PC-3 (cell line): ENCODE measurements at regions not wholly inside any gene's neighbourhood (a gene's known extent, or its start where the extent isn't known, plus 50 kb on each side); places are given as distances from the start of the nearest gene placed in this dataset.

Experiments used
- ATAC-seq: fragments of 200-7000 bp; cut with Tn5 transposase; 2 replicates; pipeline ENCODE4 v1.9.1; 2020; ENCODE audit warnings: mild to moderate bottlenecking, moderate library complexity
- BruUV-seq: library from RNA; stranded (reverse); fragments of 400-500 nt; replicated peaks from 2 replicates; lab custom pipeline; 2021; lab: Mats Ljungman, UMichigan
- CTCF ChIA-PET: fragments of 300-600 bp; sonication (Branson Sonifier 250); formaldehyde crosslinking; loops from one replicate; lab custom pipeline; 2022; ENCODE audit warnings: antibody characterized with exemption; lab: Charles Lee
- POLR2A ChIA-PET: fragments of 300-600 bp; sonication (Branson Sonifier 250); formaldehyde crosslinking; loops from one replicate; lab custom pipeline; 2022; ENCODE audit warnings: antibody characterized with exemption; ENCODE audit not compliant: unreplicated experiment; lab: Charles Lee
- DNase-seq: peaks from one replicate; pipeline ENCODE4 v3.0.0-alpha.2; 2015
- H2AFZ ChIP-seq: fragments of 300-600 bp; sonication (generic); 2 replicates; pipeline ENCODE4 v1.6.0; 2016; ENCODE audit warnings: antibody characterized with exemption, low read length
- H3F3A ChIP-seq: fragments of 300-600 bp; sonication (generic); one replicate; pipeline ENCODE4 v1.6.0; 2017; ENCODE audit warnings: antibody characterized with exemption, low read length, control low read depth, mild to moderate bottlenecking; ENCODE audit not compliant: unreplicated experiment
- H3K27ac ChIP-seq: fragments of 300-600 bp; sonication (generic); 2 replicates; pipeline ENCODE4 v1.5.1; 2016; ENCODE audit warnings: mild to moderate bottlenecking, low read length
- H3K27me3 ChIP-seq: fragments of 300-600 bp; sonication (generic); 2 replicates; pipeline ENCODE4 v1.6.1; 2016; ENCODE audit warnings: low read length, mixed read lengths
- H3K36me3 ChIP-seq: fragments of 300-600 bp; sonication (generic); 2 replicates; pipeline ENCODE4 v1.6.1; 2016; ENCODE audit warnings: low read depth, mixed run types, low read length, mixed read lengths
- H3K4me1 ChIP-seq: fragments of 300-600 bp; sonication (generic); 2 replicates; pipeline ENCODE4 v1.5.1; 2016; ENCODE audit warnings: low read length; ENCODE audit not compliant: insufficient read depth
- H3K4me2 ChIP-seq: fragments of 300-600 bp; sonication (generic); 2 replicates; pipeline ENCODE4 v1.6.0; 2016; ENCODE audit warnings: low read length
- H3K4me3 ChIP-seq: fragments of 300-600 bp; sonication (generic); 2 replicates; pipeline ENCODE4 v1.5.1; 2016; ENCODE audit warnings: mild to moderate bottlenecking, low read length, mixed read lengths
- H3K79me2 ChIP-seq: fragments of 300-600 bp; sonication (generic); 2 replicates; pipeline ENCODE4 v1.6.1; 2017; ENCODE audit warnings: low read length, mixed read lengths
- H3K9ac ChIP-seq: fragments of 300-600 bp; sonication (generic); 2 replicates; pipeline ENCODE4 v1.6.0; 2016; ENCODE audit warnings: mild to moderate bottlenecking, low read length
- H3K9me2 ChIP-seq: fragments of 300-600 bp; sonication (generic); replicated peaks from 2 replicates; pipeline ENCODE4 v1.6.1; 2016; ENCODE audit warnings: mixed run types, low read length, mixed read lengths
- H3K9me3 ChIP-seq: fragments of 300-600 bp; sonication (generic); 2 replicates; pipeline ENCODE4 v1.6.1; 2016; ENCODE audit warnings: low read length, mixed read lengths
- H4K20me1 ChIP-seq: fragments of 300-600 bp; sonication (generic); 2 replicates; pipeline ENCODE4 v1.6.1; 2016; ENCODE audit warnings: low read length, mixed read lengths
- EZH2 ChIP-seq: fragments of 300-600 bp; sonication (generic); IDR thresholded peaks from one replicate; pipeline ENCODE4 v1.6.1; 2017; ENCODE audit warnings: antibody characterized with exemption, mild to moderate bottlenecking, low read length; ENCODE audit not compliant: unreplicated experiment
- EZH2phosphoT487 ChIP-seq: fragments of 300-600 bp; sonication (generic); IDR thresholded peaks from 2 replicates; pipeline ENCODE4 v1.6.1; 2018; ENCODE audit warnings: mild to moderate bottlenecking, antibody characterized with exemption, low read length, borderline replicate concordance
- intact Hi-C: fragments of 100-400 bp; cut with micrococcal nuclease; formaldehyde crosslinking; loops from 2 replicates; pipeline ENCODE4 v1.9.0; 2023
- TF ChIP-seq, protein P1 (sequence below): fragments of 300-600 bp; sonication (generic); conservative IDR thresholded peaks from 2 replicates; pipeline ENCODE4 v1.5.1; 2017; ENCODE audit warnings: antibody characterized with exemption, low read depth, mild to moderate bottlenecking, low read length

DNA sequence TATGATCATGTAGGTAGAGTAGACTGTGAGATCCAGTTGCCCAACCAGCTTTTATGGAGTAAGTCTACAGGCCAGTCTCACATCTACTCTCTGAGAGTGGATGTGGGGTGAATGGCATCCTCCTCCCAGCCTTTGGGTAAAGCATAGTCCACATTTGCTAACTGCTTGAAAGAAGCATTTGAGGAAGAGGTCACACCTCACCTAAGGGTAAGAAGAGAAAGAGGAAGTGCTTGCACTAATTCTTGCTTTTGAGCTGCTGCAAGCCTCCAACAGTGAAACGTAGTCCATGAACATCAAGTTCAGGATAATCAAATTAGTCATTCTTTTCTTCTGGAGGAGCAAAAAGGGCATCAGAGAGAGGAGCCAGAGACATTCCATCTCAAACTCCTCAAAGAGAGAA lies 93.9 kb upstream of the AGR3 start:
- CTCF ChIA-PET: interaction anchor here (0.6 kb wide), 1 partner anchor 169 kb away, joined by 4 read pairs; no protein-coding TSS in a partner anchor
- no peaks in the 10 kb centered on the region for H3K9me2 ChIP-seq
- BruUV-seq: no TSS peak
- no peak for DNase-seq
- no peak for ATAC-seq
- H4K20me1 ChIP-seq: no peaks in the 10 kb centered on the region
- no peaks in the 10 kb centered on the region for H3F3A ChIP-seq
- H3K4me1 ChIP-seq: peaks cover 32% of the 10 kb centered on the region
- H3K4me3 ChIP-seq: no peak overlapping the region
- H3K27me3 ChIP-seq: no peaks in the 10 kb centered on the region
- no peaks in the 10 kb centered on the region for H3K9me3 ChIP-seq
- no peak overlapping the region for H2AFZ ChIP-seq
- POLR2A ChIA-PET: interaction anchor here (0.6 kb wide), 1 partner anchor 15 kb away, joined by 4 read pairs; no protein-coding TSS in a partner anchor
- intact Hi-C loops: loop anchor here (5.0 kb wide), 2 partner anchors 283 to 457 kb away; no protein-coding TSS in a partner anchor
- TF ChIP-seq, protein P1, sequence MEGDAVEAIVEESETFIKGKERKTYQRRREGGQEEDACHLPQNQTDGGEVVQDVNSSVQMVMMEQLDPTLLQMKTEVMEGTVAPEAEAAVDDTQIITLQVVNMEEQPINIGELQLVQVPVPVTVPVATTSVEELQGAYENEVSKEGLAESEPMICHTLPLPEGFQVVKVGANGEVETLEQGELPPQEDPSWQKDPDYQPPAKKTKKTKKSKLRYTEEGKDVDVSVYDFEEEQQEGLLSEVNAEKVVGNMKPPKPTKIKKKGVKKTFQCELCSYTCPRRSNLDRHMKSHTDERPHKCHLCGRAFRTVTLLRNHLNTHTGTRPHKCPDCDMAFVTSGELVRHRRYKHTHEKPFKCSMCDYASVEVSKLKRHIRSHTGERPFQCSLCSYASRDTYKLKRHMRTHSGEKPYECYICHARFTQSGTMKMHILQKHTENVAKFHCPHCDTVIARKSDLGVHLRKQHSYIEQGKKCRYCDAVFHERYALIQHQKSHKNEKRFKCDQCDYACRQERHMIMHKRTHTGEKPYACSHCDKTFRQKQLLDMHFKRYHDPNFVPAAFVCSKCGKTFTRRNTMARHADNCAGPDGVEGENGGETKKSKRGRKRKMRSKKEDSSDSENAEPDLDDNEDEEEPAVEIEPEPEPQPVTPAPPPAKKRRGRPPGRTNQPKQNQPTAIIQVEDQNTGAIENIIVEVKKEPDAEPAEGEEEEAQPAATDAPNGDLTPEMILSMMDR: no peak
- no peak for TF ChIP-seq EZH2
- TF ChIP-seq EZH2phosphoT487: no peak
- H3K9ac ChIP-seq: no peak overlapping the region
- no peak overlapping the region for H3K4me2 ChIP-seq
- no peak overlapping the region for H3K27ac ChIP-seq
- H3K79me2 ChIP-seq: no peaks in the 10 kb centered on the region
- H3K36me3 ChIP-seq: no peaks in the 10 kb centered on the region

DNA sequence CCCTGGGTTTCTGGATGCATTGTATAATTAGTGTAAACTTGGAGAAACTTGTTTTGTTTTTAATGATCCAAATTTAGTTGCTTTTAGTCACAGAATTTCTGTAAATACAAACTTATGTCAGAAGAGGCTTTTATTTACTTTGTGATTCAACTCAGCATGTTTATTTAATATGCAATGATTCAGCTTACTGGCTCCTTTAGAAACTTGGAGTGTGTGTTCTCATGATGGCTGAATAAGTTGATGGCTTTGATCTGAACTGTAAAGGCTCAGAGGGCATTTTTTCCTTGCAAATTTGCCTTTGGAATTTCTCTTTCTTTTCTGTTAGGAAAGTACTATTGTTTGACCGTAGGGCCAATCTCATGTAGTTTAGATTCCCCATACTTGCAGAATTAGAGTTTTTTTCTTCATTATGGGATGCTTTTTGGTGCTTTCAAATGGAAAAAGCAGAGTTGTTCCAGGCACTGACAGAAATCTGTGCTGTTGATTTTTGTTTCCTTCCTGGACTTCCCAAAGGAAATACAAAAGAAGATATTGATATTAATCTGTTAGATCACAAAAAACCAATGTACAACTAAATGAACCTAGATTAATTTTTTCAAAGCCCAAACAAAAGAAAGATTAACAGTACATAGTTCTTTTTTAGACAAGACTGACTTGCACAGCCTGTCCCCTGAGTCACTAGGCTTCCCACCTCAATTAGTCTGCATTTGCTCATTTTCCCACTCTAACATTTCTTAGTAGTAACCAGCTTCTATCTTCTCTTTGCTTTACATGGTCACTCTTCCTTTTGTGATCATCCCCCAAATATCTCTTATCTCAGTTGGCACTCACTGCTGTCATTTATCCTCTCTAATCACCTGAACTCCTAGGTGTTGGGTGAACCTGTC lies 96.8 kb upstream of the AGR3 start:
- Histone ChIP-seq H3K4me1 (peaks cover 42% of the 10 kb centered on the region), H3K9me2 (no peaks in the 10 kb centered on the region), H3K36me3 (no peaks in the 10 kb centered on the region), H3K9me3 (no peaks in the 10 kb centered on the region), H3K9ac (peak overlapping the region; percentile 74), H3K79me2 (no peaks in the 10 kb centered on the region), H3K4me3 (peak overlapping the region; percentile 34; the same call in 1 of the 2 replicates), H3F3A (no peaks in the 10 kb centered on the region), H4K20me1 (no peaks in the 10 kb centered on the region), H2AFZ (no peak overlapping the region), H3K4me2 (peak overlapping the region; percentile 77), H3K27me3 (no peaks in the 10 kb centered on the region), H3K27ac (peak overlapping the region; percentile 96)
- intact Hi-C loops: loop anchor here (1.0 to 5.0 kb wide), 9 partner anchors 52 to 580 kb away; no protein-coding TSS in a partner anchor
- POLR2A ChIA-PET: interaction anchor here (0.7 kb wide), 1 partner anchor 169 kb away, joined by 5 read pairs; no protein-coding TSS in a partner anchor
- BruUV-seq: no TSS peak
- DNase-seq (peak; percentile 84), ATAC-seq (peak; percentile 86)
- CTCF ChIA-PET: interaction anchor here (0.6 to 1.1 kb wide), 3 partner anchors 11 to 1417 kb away, joined by 3 to 7 read pairs (median 4); no protein-coding TSS in a partner anchor
- no peak for TF ChIP-seq EZH2phosphoT487
- TF ChIP-seq, protein P1: no peak
- no peak for TF ChIP-seq EZH2

DNA sequence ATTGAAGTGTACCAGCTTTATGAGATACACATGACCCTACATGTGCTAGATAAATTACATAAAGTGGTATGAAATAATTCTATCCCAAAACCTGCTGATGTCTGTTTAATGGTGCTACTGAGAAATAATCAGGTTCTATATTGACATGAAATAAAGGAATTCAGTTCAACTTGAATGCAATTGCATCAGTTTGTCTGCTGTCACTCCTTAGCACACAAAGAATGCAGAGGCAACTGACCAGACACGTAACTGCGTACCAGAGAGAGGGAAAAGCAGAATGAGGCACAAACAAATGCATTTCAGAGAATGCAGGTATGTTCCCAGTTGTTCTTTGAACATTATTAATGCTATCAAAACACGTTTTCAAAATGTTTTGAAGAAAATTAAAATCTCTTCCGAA lies 98.8 kb upstream of the AGR3 start:
- H4K20me1 ChIP-seq: no peaks in the 10 kb centered on the region
- POLR2A ChIA-PET: no interaction called here
- no peak overlapping the region for H3K27ac ChIP-seq
- H3K27me3 ChIP-seq: no peaks in the 10 kb centered on the region
- TF ChIP-seq EZH2phosphoT487 (no peak), EZH2 (no peak)
- TF ChIP-seq, protein P1: no peak
- BruUV-seq: no TSS peak
- no peaks in the 10 kb centered on the region for H3K36me3 ChIP-seq
- H3K4me2 ChIP-seq: no peak overlapping the region
- no peaks in the 10 kb centered on the region for H3F3A ChIP-seq
- H2AFZ ChIP-seq: no peak overlapping the region
- H3K9me3 ChIP-seq: no peaks in the 10 kb centered on the region
- CTCF ChIA-PET: no interaction called here
- H3K9ac ChIP-seq: no peak overlapping the region
- DNase-seq: no peak
- H3K4me3 ChIP-seq: no peak overlapping the region
- no peak for ATAC-seq
- H3K4me1 ChIP-seq: peaks cover 44% of the 10 kb centered on the region
- H3K79me2 ChIP-seq: no peaks in the 10 kb centered on the region
- no peaks in the 10 kb centered on the region for H3K9me2 ChIP-seq
- intact Hi-C loops: loop anchor here (5.0 kb wide), 1 partner anchor 82 kb away; no protein-coding TSS in a partner anchor
